HG02763 (cell line): ENCODE measurements at regions not wholly inside any gene's neighbourhood (a gene's known extent, or its start where the extent isn't known, plus 50 kb on each side); places are given as distances from the start of the nearest gene placed in this dataset.

Experiments
- ATAC-seq: cut with Tn5 transposase; IDR thresholded peaks from one replicate; pipeline ENCODE4 v1.9.1; 2021; ENCODE audit warnings: mild to moderate bottlenecking, moderate library complexity; ENCODE audit not compliant: unreplicated experiment

- no peak for ATAC-seq
Measured at GRCh38 chr6:23964865-23965264, 161.2 kb upstream of the NRSN1 start.

- ATAC-seq: no peak
Measured at GRCh38 chr6:23969344-23969743, 156.7 kb upstream of the NRSN1 start.

GRCh38 chr6:23977706-23978105 lies 148.3 kb upstream of the NRSN1 start:
- no peak for ATAC-seq

- ATAC-seq: no peak
Measured at GRCh38 chr6:23980965-23981364, 145.1 kb upstream of the NRSN1 start.

GRCh38 chr6:23981923-23982322 lies 144.1 kb upstream of the NRSN1 start:
- no peak for ATAC-seq

- no peak for ATAC-seq
Measured at GRCh38 chr6:23983735-23984134, 142.3 kb upstream of the NRSN1 start.

- no peak for ATAC-seq
Measured at GRCh38 chr6:23985015-23985414, 141.0 kb upstream of the NRSN1 start.

- no peak for ATAC-seq
Measured at GRCh38 chr6:23989885-23990533, 136.0 kb upstream of the NRSN1 start.

- ATAC-seq: no peak
Measured at GRCh38 chr6:23994013-23994412, 132.0 kb upstream of the NRSN1 start.

- ATAC-seq: no peak
Measured at GRCh38 chr6:24004062-24004461, 122.0 kb upstream of the NRSN1 start.

GRCh38 chr6:24004659-24005058 lies 121.4 kb upstream of the NRSN1 start:
- ATAC-seq: no peak

GRCh38 chr6:24006254-24006653 lies 119.8 kb upstream of the NRSN1 start:
- no peak for ATAC-seq

- ATAC-seq: no peak
Measured at GRCh38 chr6:24009319-24009718, 116.7 kb upstream of the NRSN1 start.

- ATAC-seq: no peak
Measured at GRCh38 chr6:24010133-24010532, 115.9 kb upstream of the NRSN1 start.

- ATAC-seq: no peak
Measured at GRCh38 chr6:24016286-24016685, 109.7 kb upstream of the NRSN1 start.

- ATAC-seq: no peak
Measured at GRCh38 chr6:24016857-24017256, 109.2 kb upstream of the NRSN1 start.

- ATAC-seq: no peak
Measured at GRCh38 chr6:24019393-24019792, 106.6 kb upstream of the NRSN1 start.

- ATAC-seq: no peak
Measured at GRCh38 chr6:24019830-24020229, 106.2 kb upstream of the NRSN1 start.

- no peak for ATAC-seq
Measured at GRCh38 chr6:24026050-24026449, 100.0 kb upstream of the NRSN1 start.

- ATAC-seq: no peak
Measured at GRCh38 chr6:24031496-24031895, 94.5 kb upstream of the NRSN1 start.

GRCh38 chr6:24032896-24033688 lies 92.9 kb upstream of the NRSN1 start:
- ATAC-seq: no peak

GRCh38 chr6:24043848-24044247 lies 82.2 kb upstream of the NRSN1 start:
- ATAC-seq: no peak
